ENCODE measurements at regions not wholly inside any gene's neighbourhood (a gene's known extent, or its start where the extent isn't known, plus 50 kb on each side); places are given as distances from the start of the nearest gene placed in this dataset.

DNA sequence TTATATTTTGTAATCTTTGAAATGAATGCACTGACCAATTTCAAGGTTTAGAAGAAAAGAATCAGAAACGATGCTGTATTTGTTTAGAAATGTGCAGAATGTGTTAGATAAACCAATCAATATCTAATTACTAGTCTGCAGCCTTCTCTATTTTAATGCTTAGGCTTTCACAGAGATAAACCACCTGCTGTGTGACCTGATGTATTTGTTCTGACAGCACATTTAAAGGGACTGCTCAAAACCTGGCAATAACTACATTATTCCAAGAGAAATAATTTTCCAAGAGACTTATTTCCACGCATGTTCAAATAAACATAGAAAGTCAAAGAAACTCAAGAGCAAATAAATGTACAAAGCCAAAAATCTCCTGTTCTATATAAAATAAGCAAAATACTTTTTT is 641.6 kb upstream of the PCDH20 start:
- Histone ChIP-seq H3K36me3 (no peaks in the 10 kb centered on the region), H3K27me3 (no peaks in the 10 kb centered on the region), H3K27ac (no peak overlapping the region), H3K4me3 (no peak overlapping the region), H3K9me3 (no peaks in the 10 kb centered on the region), H3K4me1 (no peaks in the 10 kb centered on the region)
- TF ChIP-seq, protein P1, sequence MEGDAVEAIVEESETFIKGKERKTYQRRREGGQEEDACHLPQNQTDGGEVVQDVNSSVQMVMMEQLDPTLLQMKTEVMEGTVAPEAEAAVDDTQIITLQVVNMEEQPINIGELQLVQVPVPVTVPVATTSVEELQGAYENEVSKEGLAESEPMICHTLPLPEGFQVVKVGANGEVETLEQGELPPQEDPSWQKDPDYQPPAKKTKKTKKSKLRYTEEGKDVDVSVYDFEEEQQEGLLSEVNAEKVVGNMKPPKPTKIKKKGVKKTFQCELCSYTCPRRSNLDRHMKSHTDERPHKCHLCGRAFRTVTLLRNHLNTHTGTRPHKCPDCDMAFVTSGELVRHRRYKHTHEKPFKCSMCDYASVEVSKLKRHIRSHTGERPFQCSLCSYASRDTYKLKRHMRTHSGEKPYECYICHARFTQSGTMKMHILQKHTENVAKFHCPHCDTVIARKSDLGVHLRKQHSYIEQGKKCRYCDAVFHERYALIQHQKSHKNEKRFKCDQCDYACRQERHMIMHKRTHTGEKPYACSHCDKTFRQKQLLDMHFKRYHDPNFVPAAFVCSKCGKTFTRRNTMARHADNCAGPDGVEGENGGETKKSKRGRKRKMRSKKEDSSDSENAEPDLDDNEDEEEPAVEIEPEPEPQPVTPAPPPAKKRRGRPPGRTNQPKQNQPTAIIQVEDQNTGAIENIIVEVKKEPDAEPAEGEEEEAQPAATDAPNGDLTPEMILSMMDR (IDR thresholded peaks at IDR 0.05) = no peak
- no peak for DNase-seq (ENCODE audit: low spot score)

DNA sequence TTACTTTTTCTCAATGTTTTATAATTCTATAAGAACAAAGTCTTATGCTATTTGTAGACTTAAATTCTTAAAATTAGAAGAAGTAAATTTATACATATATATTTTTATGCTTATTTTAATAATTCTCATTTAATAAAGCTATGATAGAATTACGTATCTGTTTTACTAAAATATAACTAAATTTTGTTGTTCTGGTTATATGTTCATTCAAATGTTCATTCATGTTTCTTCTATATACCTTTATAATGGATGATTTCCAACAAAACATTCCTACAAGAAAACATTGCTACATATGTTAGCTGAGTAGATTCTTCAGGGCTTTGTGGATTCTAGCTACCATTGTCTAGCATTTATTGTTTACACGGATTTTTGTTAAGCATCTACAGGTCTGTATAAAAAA is 634.3 kb upstream of the PCDH20 start:
- TF ChIP-seq, protein P1 (IDR thresholded peaks at IDR 0.05) = no peak
- H3K36me3 ChIP-seq = no peaks in the 10 kb centered on the region
- no peak for DNase-seq (ENCODE audit: low spot score)
- no peaks in the 10 kb centered on the region for H3K27me3 ChIP-seq
- no peaks in the 10 kb centered on the region for H3K9me3 ChIP-seq
- H3K4me1 ChIP-seq = no peaks in the 10 kb centered on the region
- no peak overlapping the region for H3K27ac ChIP-seq
- H3K4me3 ChIP-seq = no peak overlapping the region

DNA sequence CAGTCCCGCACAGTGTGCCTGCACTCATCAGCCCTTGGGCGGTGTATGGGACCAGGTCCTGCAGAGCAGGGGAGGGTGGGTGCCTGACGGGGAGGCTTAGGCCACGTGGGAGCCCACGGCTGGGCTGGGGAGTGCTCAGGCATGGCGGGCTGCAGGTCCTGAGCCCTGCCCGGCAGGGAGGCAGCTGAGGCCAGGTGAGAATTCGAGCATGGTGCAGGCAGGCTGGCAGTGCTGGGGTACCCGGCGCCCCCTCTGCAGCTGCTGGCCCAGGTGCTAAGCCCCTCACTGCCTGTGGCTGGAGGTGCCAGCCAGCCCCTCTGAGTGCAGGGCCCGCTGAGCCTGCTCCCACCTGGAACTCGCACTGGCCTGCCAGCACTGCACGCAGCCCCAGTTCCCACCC is 630.9 kb upstream of the PCDH20 start:
- H3K27me3 ChIP-seq = no peaks in the 10 kb centered on the region
- no peak for DNase-seq (ENCODE audit: low spot score)
- no peaks in the 10 kb centered on the region for H3K4me1 ChIP-seq
- H3K4me3 ChIP-seq = no peak overlapping the region
- H3K36me3 ChIP-seq = no peaks in the 10 kb centered on the region
- TF ChIP-seq, protein P1 (IDR thresholded peaks at IDR 0.05) = no peak
- H3K9me3 ChIP-seq = no peaks in the 10 kb centered on the region
- H3K27ac ChIP-seq = no peak overlapping the region

DNA sequence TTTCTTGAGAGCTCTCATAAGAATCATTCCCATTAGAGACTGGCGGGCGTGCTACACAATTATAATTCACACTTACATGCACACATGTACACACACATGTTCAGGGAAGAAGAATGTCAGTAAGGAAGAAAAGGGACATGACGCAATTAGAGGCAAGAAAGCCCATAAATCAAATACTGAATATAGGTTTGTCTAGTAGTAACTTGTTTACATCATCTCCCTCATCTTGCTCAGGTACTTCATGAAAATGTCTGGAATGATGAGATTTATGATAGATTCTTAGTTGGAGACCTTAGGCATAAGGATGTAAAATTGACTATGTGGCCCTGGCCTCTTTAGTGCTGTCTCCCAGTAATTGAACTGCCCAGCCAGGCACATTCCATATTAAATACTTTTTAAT is 628.0 kb upstream of the PCDH20 start:
- Histone ChIP-seq H3K9me3 (no peaks in the 10 kb centered on the region), H3K4me1 (no peaks in the 10 kb centered on the region), H3K36me3 (no peaks in the 10 kb centered on the region), H3K4me3 (no peak overlapping the region), H3K27me3 (no peaks in the 10 kb centered on the region), H3K27ac (no peak overlapping the region)
- DNase-seq (ENCODE audit: low spot score) = no peak
- TF ChIP-seq, protein P1 (IDR thresholded peaks at IDR 0.05) = no peak

DNA sequence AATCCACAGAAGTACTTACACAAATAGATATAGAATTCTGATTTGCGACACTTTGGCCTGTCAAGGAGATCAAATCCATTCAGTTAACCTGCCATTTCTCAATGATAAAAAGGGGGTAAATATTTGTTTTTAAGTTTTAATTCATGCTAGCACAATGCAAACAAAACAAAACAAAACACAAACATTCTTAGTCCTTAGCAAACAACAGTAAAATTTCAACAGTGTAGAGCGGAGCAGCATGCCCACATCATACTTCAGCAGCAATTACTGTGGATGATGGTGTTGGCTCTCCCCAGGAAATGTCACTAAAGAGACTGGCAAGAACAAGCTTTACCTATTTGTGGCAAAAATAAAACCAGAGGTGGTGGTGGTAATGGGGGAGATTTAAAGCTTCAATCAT is 625.2 kb upstream of the PCDH20 start:
- DNase-seq (ENCODE audit: low spot score) = no peak
- Histone ChIP-seq H3K36me3 (no peaks in the 10 kb centered on the region), H3K4me3 (no peak overlapping the region), H3K9me3 (no peaks in the 10 kb centered on the region), H3K4me1 (no peaks in the 10 kb centered on the region), H3K27ac (no peak overlapping the region), H3K27me3 (no peaks in the 10 kb centered on the region)
- TF ChIP-seq, protein P1 (IDR thresholded peaks at IDR 0.05) = no peak

DNA sequence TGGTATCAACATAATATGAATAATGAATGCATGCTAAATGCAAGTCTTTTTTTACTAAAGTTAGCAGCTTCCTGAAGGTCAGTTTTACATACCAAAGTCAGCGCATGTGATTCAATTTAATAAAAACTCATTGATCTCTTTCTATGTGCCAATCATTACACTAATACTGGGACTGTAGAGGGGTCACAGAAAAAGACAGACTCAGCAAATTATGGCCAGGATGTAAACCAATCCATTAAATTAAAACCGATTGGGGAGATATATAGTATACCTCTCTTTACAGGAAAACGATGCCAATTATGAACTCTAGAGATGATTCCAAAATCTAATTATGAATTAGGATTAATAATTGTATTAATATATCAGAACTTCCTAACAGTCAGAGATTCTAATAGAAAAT is 624.4 kb upstream of the PCDH20 start:
- no peak overlapping the region for H3K4me3 ChIP-seq
- TF ChIP-seq, protein P1 (IDR thresholded peaks at IDR 0.05) = no peak
- no peaks in the 10 kb centered on the region for H3K27me3 ChIP-seq
- DNase-seq (ENCODE audit: low spot score) = no peak
- no peak overlapping the region for H3K27ac ChIP-seq
- H3K9me3 ChIP-seq = no peaks in the 10 kb centered on the region
- no peaks in the 10 kb centered on the region for H3K4me1 ChIP-seq
- H3K36me3 ChIP-seq = no peaks in the 10 kb centered on the region
